ENCODE measurements at regions not wholly inside any gene's neighbourhood (a gene's known extent, or its start where the extent isn't known, plus 50 kb on each side); places are given as distances from the start of the nearest gene placed in this dataset.

DNA sequence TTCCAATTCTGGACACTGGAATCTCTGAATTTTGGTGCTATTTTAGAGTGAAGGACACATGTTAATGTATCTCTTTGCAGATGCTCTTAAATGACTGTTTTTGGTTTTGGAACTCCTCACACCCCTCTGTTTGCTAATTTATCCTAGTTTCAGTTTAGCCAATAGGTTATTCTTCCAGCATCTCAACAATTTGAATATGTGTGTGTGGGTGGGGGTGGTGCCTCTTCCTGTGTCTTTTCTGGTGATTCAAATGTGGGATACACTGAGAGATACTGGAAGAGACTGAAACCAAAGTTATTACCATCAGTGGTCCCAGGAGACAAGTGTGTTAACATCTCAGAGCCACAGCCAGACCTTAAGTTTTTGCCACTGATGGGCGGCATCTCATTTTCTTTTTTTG lies 1317.4 kb upstream of the TMEM132C start:
- Mint-ChIP-seq H3K27me3 (no peaks in the 10 kb centered on the region), H3K4me1 (no peaks in the 10 kb centered on the region), H3K9me3 (ENCODE audit: insufficient read depth) (no peaks in the 10 kb centered on the region), H3K4me3 (no peak overlapping the region), H3K27ac (no peak overlapping the region)
- Histone ChIP-seq H2AFZ (ENCODE audit: insufficient read depth, low read depth, low read length, poor library complexity, severe bottlenecking) (no peak overlapping the region), H3K27ac (ENCODE audit: low read length in 2 of 2) (no peak overlapping the region), H3K79me2 (ENCODE audit: control insufficient read depth, insufficient read depth, low read length) (no peaks in the 10 kb centered on the region), H3K4me1 (ENCODE audit: control insufficient read depth in 2 of 2, insufficient read depth in 2 of 2, low read length in 2 of 2) (no peaks in the 10 kb centered on the region), H3K4me3 (ENCODE audit: control extremely low read depth in 1 of 5, extremely low read depth in 1 of 5, insufficient read depth in 1 of 5, low read depth in 2 of 5, low read length in 4 of 5) (no peak overlapping the region), H3K36me3 (replicated peaks in 1 of 2; ENCODE audit: control extremely low read depth in 1 of 2, control insufficient read depth in 1 of 2, extremely low read depth in 1 of 2, insufficient read depth in 2 of 2, low read length in 1 of 2) (no peaks in the 10 kb centered on the region), H3K27me3 (replicated peaks in 1 of 4; ENCODE audit: control extremely low read depth in 1 of 4, control insufficient read depth in 3 of 4, insufficient read depth in 4 of 4, low read length in 3 of 4) (no peaks in the 10 kb centered on the region), H3K9me3 (ENCODE audit: control extremely low read depth in 1 of 3, control insufficient read depth in 2 of 3, insufficient read depth in 1 of 3, low read length in 2 of 3) (peaks cover 0 to 3% (median 0%) of the 10 kb centered on the region in 3 donors), H3K9ac (ENCODE audit: low read length) (no peak overlapping the region), H4K20me1 (ENCODE audit: control insufficient read depth, insufficient read depth, low read length, poor library complexity, severe bottlenecking) (no peaks in the 10 kb centered on the region), H3K4me2 (replicated peaks; ENCODE audit: low read depth, low read length, poor library complexity, severe bottlenecking) (no peak overlapping the region)
- ATAC-seq (ENCODE audit: low read depth) (no peak), DNase-seq (no peak)
- WGBS (ENCODE audit: insufficient coverage), result no CpG with 5 or more reads among the region's 1 CpG
- CTCF ChIA-PET, result no interaction called here
- POLR2A ChIA-PET, result no interaction called here
- intact Hi-C loops (cut with micrococcal nuclease), result no loop called here
- TF ChIP-seq, protein P1, sequence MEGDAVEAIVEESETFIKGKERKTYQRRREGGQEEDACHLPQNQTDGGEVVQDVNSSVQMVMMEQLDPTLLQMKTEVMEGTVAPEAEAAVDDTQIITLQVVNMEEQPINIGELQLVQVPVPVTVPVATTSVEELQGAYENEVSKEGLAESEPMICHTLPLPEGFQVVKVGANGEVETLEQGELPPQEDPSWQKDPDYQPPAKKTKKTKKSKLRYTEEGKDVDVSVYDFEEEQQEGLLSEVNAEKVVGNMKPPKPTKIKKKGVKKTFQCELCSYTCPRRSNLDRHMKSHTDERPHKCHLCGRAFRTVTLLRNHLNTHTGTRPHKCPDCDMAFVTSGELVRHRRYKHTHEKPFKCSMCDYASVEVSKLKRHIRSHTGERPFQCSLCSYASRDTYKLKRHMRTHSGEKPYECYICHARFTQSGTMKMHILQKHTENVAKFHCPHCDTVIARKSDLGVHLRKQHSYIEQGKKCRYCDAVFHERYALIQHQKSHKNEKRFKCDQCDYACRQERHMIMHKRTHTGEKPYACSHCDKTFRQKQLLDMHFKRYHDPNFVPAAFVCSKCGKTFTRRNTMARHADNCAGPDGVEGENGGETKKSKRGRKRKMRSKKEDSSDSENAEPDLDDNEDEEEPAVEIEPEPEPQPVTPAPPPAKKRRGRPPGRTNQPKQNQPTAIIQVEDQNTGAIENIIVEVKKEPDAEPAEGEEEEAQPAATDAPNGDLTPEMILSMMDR (IDR thresholded peaks at IDR 0.05), result no peak

DNA sequence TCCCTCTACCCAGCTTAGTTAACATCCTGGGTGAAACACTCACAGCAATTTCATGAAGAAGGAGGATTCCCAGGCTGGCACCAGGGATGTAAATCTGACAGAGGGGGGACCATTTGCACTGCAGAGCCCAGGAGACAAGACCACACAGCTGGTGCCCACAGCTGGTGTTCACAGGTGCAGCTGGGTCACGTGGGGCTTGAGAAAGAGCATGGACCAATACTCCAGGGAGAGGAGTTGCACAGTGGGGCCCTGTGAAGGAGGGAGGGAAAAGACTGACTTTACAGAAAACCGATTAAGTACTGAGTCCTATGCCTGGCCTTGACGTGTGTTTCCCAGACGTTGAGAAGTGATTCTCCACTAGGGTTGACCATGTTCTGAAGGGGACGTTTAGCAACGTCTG lies 1316.7 kb upstream of the TMEM132C start:
- DNase-seq, result no peak
- peaks cover 0 to 3% (median 0%) of the 10 kb centered on the region in 3 donors for H3K9me3 ChIP-seq (ENCODE audit: control extremely low read depth in 1 of 3, control insufficient read depth in 2 of 3, insufficient read depth in 1 of 3, low read length in 2 of 3)
- ChIA-PET POLR2A (no interaction called here), CTCF (no interaction called here)
- H3K4me3 Mint-ChIP-seq, result no peak overlapping the region
- H3K4me3 ChIP-seq (ENCODE audit: control extremely low read depth in 1 of 5, extremely low read depth in 1 of 5, insufficient read depth in 1 of 5, low read depth in 2 of 5, low read length in 4 of 5), result no peak overlapping the region
- no peaks in the 10 kb centered on the region for H3K4me1 ChIP-seq (ENCODE audit: control insufficient read depth in 2 of 2, insufficient read depth in 2 of 2, low read length in 2 of 2)
- no peak overlapping the region for H3K27ac Mint-ChIP-seq
- intact Hi-C loops (cut with micrococcal nuclease), result no loop called here
- H3K36me3 ChIP-seq (replicated peaks in 1 of 2; ENCODE audit: control extremely low read depth in 1 of 2, control insufficient read depth in 1 of 2, extremely low read depth in 1 of 2, insufficient read depth in 2 of 2, low read length in 1 of 2), result no peaks in the 10 kb centered on the region
- WGBS (ENCODE audit: insufficient coverage), result 59% methylated on average over 4 of the region's 6 CpGs
- no peak for TF ChIP-seq EZH2 (IDR thresholded peaks at IDR 0.05; ENCODE audit: borderline replicate concordance, insufficient read depth, low read depth, low read length, poor library complexity, severe bottlenecking)
- TF ChIP-seq, protein P1 (IDR thresholded peaks at IDR 0.05), result no peak
- no peak overlapping the region for H2AFZ ChIP-seq (ENCODE audit: insufficient read depth, low read depth, low read length, poor library complexity, severe bottlenecking)
- no peak for ATAC-seq (ENCODE audit: low read depth)
- H3K27ac ChIP-seq (ENCODE audit: low read length in 2 of 2), result no peak overlapping the region
- H3K27me3 ChIP-seq (replicated peaks in 1 of 4; ENCODE audit: control extremely low read depth in 1 of 4, control insufficient read depth in 3 of 4, insufficient read depth in 4 of 4, low read length in 3 of 4), result no peaks in the 10 kb centered on the region
- H3K4me1 Mint-ChIP-seq, result no peaks in the 10 kb centered on the region
- H3K9me3 Mint-ChIP-seq (ENCODE audit: insufficient read depth), result no peaks in the 10 kb centered on the region
- no peaks in the 10 kb centered on the region for H3K79me2 ChIP-seq (ENCODE audit: control insufficient read depth, insufficient read depth, low read length)
- no peaks in the 10 kb centered on the region for H3K27me3 Mint-ChIP-seq
- no peak overlapping the region for H3K4me2 ChIP-seq (replicated peaks; ENCODE audit: low read depth, low read length, poor library complexity, severe bottlenecking)
- H3K9ac ChIP-seq (ENCODE audit: low read length), result no peak overlapping the region
- no peaks in the 10 kb centered on the region for H4K20me1 ChIP-seq (ENCODE audit: control insufficient read depth, insufficient read depth, low read length, poor library complexity, severe bottlenecking)

Measured in B cell (primary cell).